Kidney (tissue), 13 donors: ENCODE measurements at regions not wholly inside any gene's neighbourhood (a gene's known extent, or its start where the extent isn't known, plus 50 kb on each side); places are given as distances from the start of the nearest gene placed in this dataset.

Experiments
- DNase-seq, 5 donors: peaks; one replicate each; pipeline ENCODE4 v3.0.0-alpha.2; 2013 to 2020
- FAIRE-seq: peaks from 2 replicates; lab custom pipeline; 2012; peaks lifted over from hg19 to GRCh38; lab: Jason Lieb, UNC
- H3K27ac ChIP-seq, 2 donors: one replicate each; pipeline ENCODE4 v1.7.0; 2013; ENCODE audit warnings: low read depth in 2 of 2, low read length in 2 of 2, inconsistent platforms in 1 of 2
- H3K27me3 ChIP-seq: one replicate; pipeline ENCODE4 v1.7.1; 2013; ENCODE audit warnings: low read length, inconsistent platforms; ENCODE audit not compliant: control insufficient read depth, insufficient read depth
- H3K36me3 ChIP-seq, 3 donors: one replicate each; pipeline versions ENCODE4 v1.7.0 to v1.7.1; 2013; ENCODE audit warnings: low read length in 3 of 3, control low read depth in 1 of 3, inconsistent platforms in 1 of 3; ENCODE audit not compliant: insufficient read depth in 3 of 3, control insufficient read depth in 2 of 3
- H3K4me1 ChIP-seq, 3 donors: one replicate each; pipeline versions ENCODE4 v1.7.0 to v1.7.1; 2013; ENCODE audit warnings: low read length in 3 of 3, inconsistent platforms in 1 of 3, low read depth in 1 of 3; ENCODE audit not compliant: control insufficient read depth in 2 of 3, insufficient read depth in 2 of 3
- H3K4me3 ChIP-seq, 3 donors: one replicate each; pipeline versions ENCODE4 v1.7.0 to v1.8.1; 2013; ENCODE audit warnings: low read length in 3 of 3, control low read depth in 1 of 3, inconsistent platforms in 1 of 3
- H3K9ac ChIP-seq, 3 donors: one replicate each; pipeline versions ENCODE4 v1.7.0 to v1.7.1; 2013; ENCODE audit warnings: low read length in 3 of 3, control low read depth in 1 of 3, inconsistent platforms in 1 of 3
- H3K9me3 ChIP-seq, 3 donors: one replicate each; pipeline versions ENCODE4 v1.7.0 to v1.7.1; 2013; ENCODE audit warnings: low read length in 3 of 3, control low read depth in 1 of 3, inconsistent platforms in 1 of 3; ENCODE audit not compliant: control insufficient read depth in 2 of 3, insufficient read depth in 1 of 3
- CTCF ChIP-seq: IDR thresholded peaks from 3 replicates; pipeline ENCODE4 v1.5.1; 2012; ENCODE audit warnings: mild to moderate bottlenecking, moderate library complexity, borderline replicate concordance; ENCODE audit not compliant: insufficient read depth; ENCODE audit errors: extremely low read depth
- intact Hi-C: fragments of 100-400 bp; cut with DNase I; formaldehyde crosslinking; loops from one replicate; pipeline ENCODE4 v1.11.1; 2022
- donor health status: control.
- donor health status: control.
- donor health status: control.
- donor health status: control.
- donor health status: control.
- donor health status: DM: yes; HTN: yes; CAD: no.
- donor health status: Normal renal cell carcinoma (clear cell type).

- TF ChIP-seq CTCF = no peak
- Histone ChIP-seq H3K9me3 (no peaks in the 10 kb centered on the region), H3K4me1 (no peaks in the 10 kb centered on the region), H3K4me3 (no peak overlapping the region), H3K27ac (no peak overlapping the region), H3K27me3 (no peaks in the 10 kb centered on the region), H3K36me3 (no peaks in the 10 kb centered on the region), H3K9ac (no peak overlapping the region)
- DNase-seq = no peak
- FAIRE-seq = no peak
- intact Hi-C loops = no loop called here
Measured at GRCh38 chr21:24179110-24179509, 1428.2 kb downstream of the MRPL39 start.

GRCh38 chr21:24175106-24175505 is 1432.2 kb downstream of the MRPL39 start:
- FAIRE-seq = no peak
- TF ChIP-seq CTCF = no peak
- no peaks in the 10 kb centered on the region for H3K4me1 ChIP-seq
- no peak overlapping the region for H3K9ac ChIP-seq
- no peaks in the 10 kb centered on the region for H3K9me3 ChIP-seq
- no peak overlapping the region for H3K4me3 ChIP-seq
- H3K27me3 ChIP-seq = no peaks in the 10 kb centered on the region
- intact Hi-C loops = no loop called here
- no peaks in the 10 kb centered on the region for H3K36me3 ChIP-seq
- no peak for DNase-seq
- no peak overlapping the region for H3K27ac ChIP-seq

- H3K27me3 ChIP-seq = no peaks in the 10 kb centered on the region
- H3K9ac ChIP-seq = no peak overlapping the region
- intact Hi-C loops = no loop called here
- FAIRE-seq (no peak), DNase-seq (no peak)
- no peaks in the 10 kb centered on the region for H3K4me1 ChIP-seq
- no peak overlapping the region for H3K27ac ChIP-seq
- no peak for TF ChIP-seq CTCF
- no peaks in the 10 kb centered on the region for H3K9me3 ChIP-seq
- H3K4me3 ChIP-seq = no peak overlapping the region
- no peaks in the 10 kb centered on the region for H3K36me3 ChIP-seq
Measured at GRCh38 chr21:24171736-24172135, 1435.5 kb downstream of the MRPL39 start.

GRCh38 chr21:24163539-24163938 is 1443.7 kb downstream of the MRPL39 start:
- H3K4me1 ChIP-seq = no peaks in the 10 kb centered on the region
- DNase-seq = peak in 1 of 5 donors; percentile 16
- intact Hi-C loops = no loop called here
- no peak overlapping the region for H3K27ac ChIP-seq
- no peak overlapping the region for H3K4me3 ChIP-seq
- no peak overlapping the region for H3K9ac ChIP-seq
- H3K27me3 ChIP-seq = no peaks in the 10 kb centered on the region
- FAIRE-seq = no peak
- TF ChIP-seq CTCF = no peak
- no peaks in the 10 kb centered on the region for H3K36me3 ChIP-seq
- H3K9me3 ChIP-seq = no peaks in the 10 kb centered on the region
